ENCODE measurements at regions not wholly inside any gene's neighbourhood (a gene's known extent, or its start where the extent isn't known, plus 50 kb on each side); places are given as distances from the start of the nearest gene placed in this dataset.

DNA sequence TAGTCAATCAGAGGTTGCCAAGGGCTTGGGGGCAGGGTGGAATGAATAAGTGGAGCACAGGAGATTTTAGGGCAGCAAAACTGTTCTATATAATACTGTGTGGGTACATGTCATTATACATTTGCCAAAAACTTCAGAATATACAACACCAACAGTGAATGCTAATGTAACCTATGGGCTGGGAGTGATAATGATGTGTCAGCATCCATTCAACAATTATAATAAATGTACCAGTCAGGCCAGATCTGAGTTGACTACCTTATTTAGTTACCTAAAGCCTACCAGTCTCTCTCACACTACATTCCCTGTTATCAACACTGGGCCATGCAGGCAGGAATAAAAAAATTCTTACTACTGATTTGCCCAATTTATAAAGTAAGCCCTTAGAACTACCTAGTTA, 884.5 kb downstream of the TLE1 start:
- H3K4me3 Mint-ChIP-seq (ENCODE audit: low read depth, unreplicated experiment) = no peak overlapping the region
- no peaks in the 10 kb centered on the region for H3K9me3 Mint-ChIP-seq (ENCODE audit: low read depth, unreplicated experiment)
- TF ChIP-seq, protein P1, sequence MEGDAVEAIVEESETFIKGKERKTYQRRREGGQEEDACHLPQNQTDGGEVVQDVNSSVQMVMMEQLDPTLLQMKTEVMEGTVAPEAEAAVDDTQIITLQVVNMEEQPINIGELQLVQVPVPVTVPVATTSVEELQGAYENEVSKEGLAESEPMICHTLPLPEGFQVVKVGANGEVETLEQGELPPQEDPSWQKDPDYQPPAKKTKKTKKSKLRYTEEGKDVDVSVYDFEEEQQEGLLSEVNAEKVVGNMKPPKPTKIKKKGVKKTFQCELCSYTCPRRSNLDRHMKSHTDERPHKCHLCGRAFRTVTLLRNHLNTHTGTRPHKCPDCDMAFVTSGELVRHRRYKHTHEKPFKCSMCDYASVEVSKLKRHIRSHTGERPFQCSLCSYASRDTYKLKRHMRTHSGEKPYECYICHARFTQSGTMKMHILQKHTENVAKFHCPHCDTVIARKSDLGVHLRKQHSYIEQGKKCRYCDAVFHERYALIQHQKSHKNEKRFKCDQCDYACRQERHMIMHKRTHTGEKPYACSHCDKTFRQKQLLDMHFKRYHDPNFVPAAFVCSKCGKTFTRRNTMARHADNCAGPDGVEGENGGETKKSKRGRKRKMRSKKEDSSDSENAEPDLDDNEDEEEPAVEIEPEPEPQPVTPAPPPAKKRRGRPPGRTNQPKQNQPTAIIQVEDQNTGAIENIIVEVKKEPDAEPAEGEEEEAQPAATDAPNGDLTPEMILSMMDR (IDR thresholded peaks at IDR 0.05; ENCODE audit: unreplicated experiment) = no peak
- H3K4me1 Mint-ChIP-seq (ENCODE audit: low read depth, unreplicated experiment) = no peaks in the 10 kb centered on the region
- CTCF ChIA-PET = interaction anchor here (0.7 kb wide), 1 partner anchor 734 kb away, joined by 3 read pairs; no protein-coding TSS in a partner anchor
- no peaks in the 10 kb centered on the region for H3K27me3 Mint-ChIP-seq (ENCODE audit: unreplicated experiment)
- no peaks in the 10 kb centered on the region for H3K36me3 Mint-ChIP-seq (ENCODE audit: insufficient read depth, unreplicated experiment)
- BruUV-seq (replicated peaks) = no TSS peak
- intact Hi-C loops (cut with micrococcal nuclease; ENCODE audit: unreplicated experiment) = no loop called here
- no peak for DNase-seq
- H3K27ac Mint-ChIP-seq (ENCODE audit: unreplicated experiment) = no peak overlapping the region

DNA sequence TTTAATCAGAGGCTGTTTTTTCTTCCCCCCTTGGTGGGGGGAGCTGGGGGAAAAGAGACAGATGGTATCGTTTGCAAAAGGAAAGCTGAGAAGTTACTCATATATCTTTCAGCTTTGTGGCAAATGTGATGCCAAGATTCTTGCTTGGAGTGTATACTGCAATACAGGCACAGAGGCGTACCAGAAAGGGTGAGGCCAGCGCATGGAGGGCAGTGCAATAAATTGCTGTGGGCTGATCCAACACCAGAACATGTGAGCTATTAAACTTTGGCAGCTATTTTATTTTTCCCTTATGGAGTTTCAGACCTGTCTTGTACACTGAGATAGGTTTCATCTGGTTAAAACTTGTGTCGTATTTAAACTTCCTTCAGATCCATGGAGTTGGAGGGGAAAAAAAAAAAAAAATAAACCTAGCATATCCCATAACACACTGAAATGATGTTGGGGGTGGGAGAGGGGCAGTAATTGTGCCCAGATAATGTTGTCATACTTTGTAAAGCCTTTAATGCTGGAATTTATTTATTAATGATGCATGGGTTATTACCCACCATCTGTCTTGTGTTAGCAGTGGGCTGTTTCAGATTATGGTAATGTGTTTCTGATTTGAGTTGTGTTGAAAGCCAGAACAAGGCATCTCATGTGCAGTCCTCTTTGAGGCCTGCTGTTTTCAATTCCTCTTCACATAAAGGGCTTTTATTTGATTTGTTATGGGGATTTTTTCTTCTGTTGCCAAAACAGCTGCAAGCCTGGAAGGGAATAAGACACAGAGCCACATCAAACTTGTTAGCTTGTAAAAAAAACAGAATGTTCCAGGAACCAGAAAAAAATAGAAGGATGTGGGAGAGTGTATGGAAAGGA, 891.3 kb downstream of the TLE1 start:
- Mint-ChIP-seq H3K27ac (ENCODE audit: unreplicated experiment) (no peak overlapping the region), H3K4me3 (ENCODE audit: low read depth, unreplicated experiment) (no peak overlapping the region), H3K36me3 (ENCODE audit: insufficient read depth, unreplicated experiment) (no peaks in the 10 kb centered on the region), H3K27me3 (ENCODE audit: unreplicated experiment) (no peaks in the 10 kb centered on the region), H3K4me1 (ENCODE audit: low read depth, unreplicated experiment) (no peaks in the 10 kb centered on the region), H3K9me3 (ENCODE audit: low read depth, unreplicated experiment) (peaks cover 2% of the 10 kb centered on the region)
- intact Hi-C loops (cut with micrococcal nuclease; ENCODE audit: unreplicated experiment) = no loop called here
- TF ChIP-seq, protein P1 (IDR thresholded peaks at IDR 0.05; ENCODE audit: unreplicated experiment) = no peak
- CTCF ChIA-PET = interaction anchor here (0.7 kb wide), 1 partner anchor 1824 kb away, joined by 3 read pairs; no protein-coding TSS in a partner anchor
- DNase-seq = no peak
- BruUV-seq (replicated peaks) = no TSS peak

GRCh38 chr9:80797101-80797829, 892.1 kb downstream of the TLE1 start:
- H3K27ac Mint-ChIP-seq (ENCODE audit: unreplicated experiment) = no peak overlapping the region
- intact Hi-C loops (cut with micrococcal nuclease; ENCODE audit: unreplicated experiment) = no loop called here
- no peaks in the 10 kb centered on the region for H3K4me1 Mint-ChIP-seq (ENCODE audit: low read depth, unreplicated experiment)
- no TSS peak for BruUV-seq (replicated peaks)
- H3K9me3 Mint-ChIP-seq (ENCODE audit: low read depth, unreplicated experiment) = peaks cover 2% of the 10 kb centered on the region
- no peak overlapping the region for H3K4me3 Mint-ChIP-seq (ENCODE audit: low read depth, unreplicated experiment)
- no peaks in the 10 kb centered on the region for H3K27me3 Mint-ChIP-seq (ENCODE audit: unreplicated experiment)
- H3K36me3 Mint-ChIP-seq (ENCODE audit: insufficient read depth, unreplicated experiment) = no peaks in the 10 kb centered on the region
- DNase-seq = no peak
- TF ChIP-seq, protein P1 (IDR thresholded peaks at IDR 0.05; ENCODE audit: unreplicated experiment) = no peak
- CTCF ChIA-PET = interaction anchor here (0.7 kb wide), 1 partner anchor 1824 kb away, joined by 3 read pairs; no protein-coding TSS in a partner anchor

GRCh38 chr9:80796632-80797031, 892.7 kb downstream of the TLE1 start:
- TF ChIP-seq, protein P1 (IDR thresholded peaks at IDR 0.05; ENCODE audit: unreplicated experiment) = no peak
- no peaks in the 10 kb centered on the region for H3K36me3 Mint-ChIP-seq (ENCODE audit: insufficient read depth, unreplicated experiment)
- DNase-seq = no peak
- no peaks in the 10 kb centered on the region for H3K4me1 Mint-ChIP-seq (ENCODE audit: low read depth, unreplicated experiment)
- no peaks in the 10 kb centered on the region for H3K27me3 Mint-ChIP-seq (ENCODE audit: unreplicated experiment)
- CTCF ChIA-PET = no interaction called here
- H3K9me3 Mint-ChIP-seq (ENCODE audit: low read depth, unreplicated experiment) = peaks cover 2% of the 10 kb centered on the region
- no peak overlapping the region for H3K27ac Mint-ChIP-seq (ENCODE audit: unreplicated experiment)
- H3K4me3 Mint-ChIP-seq (ENCODE audit: low read depth, unreplicated experiment) = no peak overlapping the region
- BruUV-seq (replicated peaks) = no TSS peak
- intact Hi-C loops (cut with micrococcal nuclease; ENCODE audit: unreplicated experiment) = no loop called here
